K562 (cell line): ENCODE measurements at regions not wholly inside any gene's neighbourhood (a gene's known extent, or its start where the extent isn't known, plus 50 kb on each side); places are given as distances from the start of the nearest gene placed in this dataset.

Experiments
- ATAC-seq: fragments of 200-7000 bp; cut with Tn5 transposase; 3 replicates; pipeline ENCODE4 v1.9.1; 2020; ENCODE audit warnings: moderate library complexity
- BruUV-seq: library from RNA; stranded (reverse); fragments of 400-500 nt; replicated peaks from 2 replicates; lab custom pipeline; 2021; lab: Mats Ljungman, UMichigan
- CTCF ChIA-PET: fragments of 300-600 bp; formaldehyde crosslinking; extraction: SDS; loops from one replicate; lab custom pipeline; 2021; ENCODE audit warnings: low intra/inter-chr PET ratio; lab: Yijun Ruan, JAX
- POLR2A ChIA-PET: fragments of 300-600, 350-650 bp; sonication (Branson Sonifier 250); formaldehyde crosslinking; extraction: SDS; loops from one replicate; lab custom pipeline; 2021; ENCODE audit warnings: antibody characterized with exemption, inconsistent platforms; lab: Yijun Ruan, JAX
- DNase-seq, 4 experiments: peaks; one replicate each; pipeline versions ENCODE4 v3.0.0 to v3.0.0-alpha.2; 2011 to 2018; ENCODE audit warnings: low spot score in 3 of 4, mixed read lengths in 3 of 4; ENCODE audit errors: extremely low read depth in 1 of 4
- FAIRE-seq: peaks from 2 replicates; lab custom pipeline; 2011; peaks lifted over from hg19 to GRCh38; lab: Jason Lieb, UNC
- H2AFZ ChIP-seq: 2 replicates; pipeline ENCODE4 v1.6.0; 2011; ENCODE audit warnings: low read depth, low read length, control low read depth, inconsistent platforms
- H3K27ac ChIP-seq: fragments of 200-600 bp; 3 replicates; pipeline ENCODE4 v1.8.0; 2011; ENCODE audit warnings: low read depth, mild to moderate bottlenecking, control low read depth, inconsistent platforms, low read length, moderate library complexity, mixed read lengths; ENCODE audit errors: extremely low read depth
- H3K27me3 ChIP-seq, 2 experiments: fragments of 300-600 bp in 1 of 2; 2 replicates in 1 of 2; 3 replicates in 1 of 2; pipeline versions ENCODE4 v1.6.0 to v1.8.0; 2011; ENCODE audit warnings: inconsistent platforms in 2 of 2, low read length in 2 of 2, mild to moderate bottlenecking in 1 of 2, mixed read lengths in 1 of 2, moderate library complexity in 1 of 2; ENCODE audit not compliant: control insufficient read depth in 2 of 2, insufficient read depth in 2 of 2
- H3K36me3 ChIP-seq: fragments of 300-600 bp; 3 replicates; pipeline ENCODE4 v1.8.0; 2011; ENCODE audit warnings: mild to moderate bottlenecking, low read length, inconsistent platforms; ENCODE audit not compliant: control insufficient read depth, insufficient read depth
- H3K4me1 ChIP-seq, 2 experiments: fragments of 200-600 bp in 1 of 2; replicated peaks in 1 of 2; 2 replicates in 1 of 2; 3 replicates in 1 of 2; pipeline versions ENCODE4 v1.5.1 to v1.8.0; 2011; ENCODE audit warnings: inconsistent platforms in 2 of 2, low read length in 2 of 2, mild to moderate bottlenecking in 1 of 2, mixed read lengths in 1 of 2, moderate library complexity in 1 of 2; ENCODE audit not compliant: control insufficient read depth in 2 of 2, insufficient read depth in 2 of 2
- H3K4me2 ChIP-seq: 2 replicates; pipeline ENCODE4 v1.6.1; 2011; ENCODE audit warnings: low read length, control low read depth, inconsistent platforms, mixed read lengths; ENCODE audit not compliant: insufficient read depth
- H3K4me3 ChIP-seq: fragments of 200-600 bp; sonication (generic), shearing (Covaris generic); 2 replicates; pipeline ENCODE4 v1.5.1; 2016; ENCODE audit warnings: control low read depth, inconsistent platforms
- H3K79me2 ChIP-seq: fragments of 200-600 bp; 3 replicates; pipeline ENCODE4 v1.8.0; 2011; ENCODE audit warnings: low read length, inconsistent platforms; ENCODE audit not compliant: control insufficient read depth, insufficient read depth
- H3K9ac ChIP-seq, 2 experiments: 2 replicates each; pipeline versions ENCODE4 v1.6.0 to v1.6.1; 2011; ENCODE audit warnings: low read depth in 2 of 2, low read length in 2 of 2, control low read depth in 1 of 2, inconsistent platforms in 1 of 2, mild to moderate bottlenecking in 1 of 2, mixed read lengths in 1 of 2; ENCODE audit not compliant: insufficient read depth in 1 of 2
- H3K9me1 ChIP-seq: one replicate; pipeline ENCODE4 v1.6.0; 2011; ENCODE audit warnings: inconsistent platforms, mild to moderate bottlenecking, low read length, moderate library complexity; ENCODE audit not compliant: control insufficient read depth, insufficient read depth
- H3K9me3 ChIP-seq: replicated peaks from 2 replicates; pipeline ENCODE4 v1.5.1; 2011; ENCODE audit warnings: low read depth, low read length, inconsistent platforms; ENCODE audit not compliant: control insufficient read depth, insufficient read depth
- H4K20me1 ChIP-seq: replicated peaks from 2 replicates; pipeline ENCODE4 v1.6.1; 2011; ENCODE audit warnings: low read length, inconsistent platforms, mixed read lengths; ENCODE audit not compliant: control insufficient read depth, insufficient read depth
- ARNT ChIP-seq, 2 experiments: fragments of 450-650 bp; IDR thresholded peaks; 2 replicates each; pipeline ENCODE4 v1.6.1; 2016; ENCODE audit warnings: mild to moderate bottlenecking in 1 of 2
- BRD9 ChIP-seq: fragments of 450-650 bp; IDR thresholded peaks from 2 replicates; pipeline ENCODE4 v1.6.1; 2018; ENCODE audit warnings: low read depth; ENCODE audit not compliant: partially characterized antibody
- CXXC5 ChIP-seq: fragments of 250-450 bp; sonication (Bioruptor Pico); IDR thresholded peaks from 2 replicates; pipeline ENCODE4 v1.8.0; 2022; ENCODE audit warnings: inconsistent platforms, mild to moderate bottlenecking, moderate library complexity
- DACH1 ChIP-seq: fragments of 450-650 bp; IDR thresholded peaks from 2 replicates; pipeline ENCODE4 v1.6.1; 2018; ENCODE audit not compliant: partially characterized antibody
- EP400 ChIP-seq: fragments of 450-650 bp; IDR thresholded peaks from 2 replicates; pipeline ENCODE4 v1.6.1; 2017; ENCODE audit warnings: antibody characterized with exemption, mild to moderate bottlenecking, moderate library complexity
- FIP1L1 ChIP-seq: fragments of 200-400 bp; formaldehyde crosslinking; IDR thresholded peaks from 2 replicates; pipeline ENCODE4 v1.6.1; 2018; ENCODE audit warnings: mild to moderate bottlenecking, low read depth, low read length; ENCODE audit not compliant: poor library complexity, severe bottlenecking
- GTF3C2 ChIP-seq: IDR thresholded peaks from 3 replicates; pipeline ENCODE4 v1.6.1; 2011; ENCODE audit warnings: borderline replicate concordance, mild to moderate bottlenecking, moderate library complexity; ENCODE audit not compliant: insufficient read length; ENCODE audit errors: extremely low read depth
- LARP7 ChIP-seq: fragments of 450-650 bp; IDR thresholded peaks from 2 replicates; pipeline ENCODE4 v1.6.1; 2016
- MECOM ChIP-seq: fragments of 250-450 bp; sonication (Bioruptor Pico); IDR thresholded peaks from 2 replicates; pipeline ENCODE4 v1.8.0; 2022; ENCODE audit warnings: inconsistent platforms
- MYBL2 ChIP-seq, 2 experiments: fragments of 450-650 bp in 1 of 2; sonication (generic) in 1 of 2; formaldehyde crosslinking in 1 of 2; IDR thresholded peaks; 2 replicates each; pipeline versions ENCODE4 v1.6.1 to v1.8.1; 2017 to 2022; ENCODE audit warnings: borderline replicate concordance in 1 of 2, inconsistent platforms in 1 of 2, low read depth in 1 of 2, mild to moderate bottlenecking in 1 of 2, missing genetic modification reagents in 1 of 2, moderate library complexity in 1 of 2
- NCOA2 ChIP-seq, 2 experiments: fragments of 450-650 bp; IDR thresholded peaks; 2 replicates each; pipeline ENCODE4 v1.6.1; 2018; ENCODE audit warnings: mild to moderate bottlenecking in 2 of 2, moderate library complexity in 1 of 2; ENCODE audit not compliant: partially characterized antibody in 2 of 2
- NR1H2 ChIP-seq: sonication (generic); formaldehyde crosslinking; IDR thresholded peaks from 2 replicates; pipeline ENCODE4 v1.4.0; 2020; ENCODE audit warnings: mild to moderate bottlenecking, missing genetic modification reagents
- PCBP1 ChIP-seq: fragments of 200-400 bp; formaldehyde crosslinking; IDR thresholded peaks from 2 replicates; pipeline ENCODE4 v1.6.1; 2018; ENCODE audit warnings: mild to moderate bottlenecking, low read depth, low read length; ENCODE audit not compliant: poor library complexity, severe bottlenecking
- PHB ChIP-seq: fragments of 250-450 bp; sonication (Bioruptor Pico); IDR thresholded peaks from 2 replicates; pipeline ENCODE4 v1.5.0; 2021
- POLR2AphosphoS5 ChIP-seq: IDR thresholded peaks from 2 replicates; pipeline ENCODE4 v1.6.1; 2011; ENCODE audit warnings: mild to moderate bottlenecking, low read depth, low read length, moderate library complexity; ENCODE audit not compliant: control insufficient read depth, insufficient read depth
- ZNF124 ChIP-seq: sonication (generic); formaldehyde crosslinking; IDR thresholded peaks from 2 replicates; pipeline ENCODE4 v1.8.1; 2022; ENCODE audit warnings: missing genetic modification reagents
- ZNF445 ChIP-seq: fragments of 250-450 bp; sonication (Bioruptor Pico); IDR thresholded peaks from 2 replicates; pipeline ENCODE4 v1.4.0; 2020; ENCODE audit warnings: low read depth, mild to moderate bottlenecking, moderate library complexity
- WGBS: fragments of 100-300 bp; shearing (Covaris generic); methylation state at CpG from one replicate; pipeline ENCODE4 v1.1.6; 2016; ENCODE audit warnings: low coverage, mixed read lengths; ENCODE audit not compliant: insufficient coverage; ENCODE audit errors: missing lambda C conversion rate; 5-methylcytosine and 5-hydroxymethylcytosine counted together
- in situ Hi-C: fragments of 300-500 bp; cut with MboI; formaldehyde crosslinking; loops from 4 replicates; pipeline ENCODE4 v1.15.0; 2018; ENCODE audit warnings: inconsistent platforms, mixed read lengths
- intact Hi-C: fragments of 100-400 bp; cut with micrococcal nuclease; formaldehyde crosslinking; loops from 2 replicates; pipeline ENCODE4 v1.14.2; 2022

- no peak for TF ChIP-seq ZNF124
These were observed 2140.6 kb downstream of the NCAM2 start (continued) for GRCh38 chr21:23138797-23139196.

- no TSS peak for BruUV-seq
These were observed 2153.9 kb downstream of the NCAM2 start for GRCh38 chr21:23152130-23152529.

More at GRCh38 chr21:23152130-23152529, 2153.9 kb downstream of the NCAM2 start:
- Histone ChIP-seq H3K4me3 (no peak overlapping the region), H2AFZ (no peak overlapping the region), H4K20me1 (no peaks in the 10 kb centered on the region), H3K9ac (no peak overlapping the region), H3K27me3 (no peaks in the 10 kb centered on the region), H3K9me1 (no peaks in the 10 kb centered on the region), H3K9me3 (no peaks in the 10 kb centered on the region), H3K27ac (no peak overlapping the region), H3K36me3 (no peaks in the 10 kb centered on the region), H3K4me1 (no peaks in the 10 kb centered on the region), H3K79me2 (no peaks in the 10 kb centered on the region), H3K4me2 (no peak overlapping the region)
- intact Hi-C loops, result no loop called here
- DNase-seq (no peak), ATAC-seq (no peak), FAIRE-seq (no peak)
- in situ Hi-C loops, result no loop called here
- TF ChIP-seq NCOA2 (IDR thresholded peaks at IDR 0.05; ENCODE audit: partially characterized antibody in 2 of 2), result no peak
- TF ChIP-seq POLR2AphosphoS5, result no peak
- no peak for TF ChIP-seq PHB
- no peak for TF ChIP-seq MYBL2 (IDR thresholded peaks at IDR 0.05; ENCODE audit: low read depth)
- TF ChIP-seq MYBL2 (CRISPR knock-in tag; IDR thresholded peaks at IDR 0.05; ENCODE audit: borderline replicate concordance), result no peak
- TF ChIP-seq PCBP1, result no peak
- TF ChIP-seq DACH1, result no peak
- TF ChIP-seq FIP1L1, result no peak
- no peak for TF ChIP-seq LARP7
- TF ChIP-seq GTF3C2, result no peak
- TF ChIP-seq EP400, result no peak
- TF ChIP-seq ARNT (IDR thresholded peaks at IDR 0.05), result no peak
- TF ChIP-seq MECOM (CRISPR knock-in tag), result no peak
- TF ChIP-seq NR1H2 (CRISPR knock-in tag), result no peak
- TF ChIP-seq ZNF445 (CRISPR knock-in tag), result no peak
- TF ChIP-seq CXXC5 (CRISPR knock-in tag), result no peak
- TF ChIP-seq BRD9, result no peak
- CTCF ChIA-PET, result no interaction called here
- POLR2A ChIA-PET, result no interaction called here
- 0% methylated on average over 1 of the region's 1 CpG for WGBS
